Skin epidermis (tissue), 12 donors: ENCODE measurements at regions not wholly inside any gene's neighbourhood (a gene's known extent, or its start where the extent isn't known, plus 50 kb on each side); places are given as distances from the start of the nearest gene placed in this dataset.

Experiments used
- H3K27ac ChIP-seq, 21 experiments: fragments of 200-600 bp; sonication (generic) in 11 of 21; one replicate each; pipeline ENCODE4 v1.5.0; 2020; ENCODE audit warnings: mild to moderate bottlenecking in 3 of 21, inconsistent platforms in 2 of 21, moderate library complexity in 2 of 21
- H3K4me3 ChIP-seq, 7 experiments: fragments of 200-600 bp; sonication (generic) in 2 of 7; one replicate each; pipeline ENCODE4 v1.5.0; 2020; ENCODE audit warnings: inconsistent platforms in 2 of 7, mild to moderate bottlenecking in 2 of 7, moderate library complexity in 1 of 7

- Histone ChIP-seq H3K4me3 (no peak overlapping the region), H3K27ac (peak overlapping the region in 1 of 21 experiments; percentile 64)
Measured at GRCh38 chr1:185594786-185595410, 139.3 kb upstream of the HMCN1 start.

DNA sequence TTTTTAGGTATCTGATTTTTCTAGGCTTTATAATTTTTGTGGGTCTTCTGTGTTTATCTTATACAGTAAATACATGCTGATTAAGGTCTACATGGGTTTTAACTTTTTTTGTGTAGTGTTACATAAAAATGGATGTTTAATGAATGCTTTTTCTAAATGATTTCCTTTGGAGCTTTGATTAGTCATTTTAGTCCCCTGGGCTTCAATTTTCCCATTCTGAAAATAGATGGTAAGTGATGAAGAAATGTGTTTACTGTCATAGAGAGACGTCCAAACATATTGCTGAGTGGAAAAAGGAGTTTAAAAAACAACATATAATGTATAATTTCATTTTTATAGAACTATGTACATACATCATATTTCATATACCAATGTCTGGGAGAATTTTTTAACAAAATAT lies 140.9 kb upstream of the HMCN1 start:
- no peak overlapping the region for H3K27ac ChIP-seq
- no peak overlapping the region for H3K4me3 ChIP-seq

GRCh38 chr1:185585770-185586169 lies 148.4 kb upstream of the HMCN1 start:
- no peak overlapping the region for H3K27ac ChIP-seq
- H3K4me3 ChIP-seq, result no peak overlapping the region

DNA sequence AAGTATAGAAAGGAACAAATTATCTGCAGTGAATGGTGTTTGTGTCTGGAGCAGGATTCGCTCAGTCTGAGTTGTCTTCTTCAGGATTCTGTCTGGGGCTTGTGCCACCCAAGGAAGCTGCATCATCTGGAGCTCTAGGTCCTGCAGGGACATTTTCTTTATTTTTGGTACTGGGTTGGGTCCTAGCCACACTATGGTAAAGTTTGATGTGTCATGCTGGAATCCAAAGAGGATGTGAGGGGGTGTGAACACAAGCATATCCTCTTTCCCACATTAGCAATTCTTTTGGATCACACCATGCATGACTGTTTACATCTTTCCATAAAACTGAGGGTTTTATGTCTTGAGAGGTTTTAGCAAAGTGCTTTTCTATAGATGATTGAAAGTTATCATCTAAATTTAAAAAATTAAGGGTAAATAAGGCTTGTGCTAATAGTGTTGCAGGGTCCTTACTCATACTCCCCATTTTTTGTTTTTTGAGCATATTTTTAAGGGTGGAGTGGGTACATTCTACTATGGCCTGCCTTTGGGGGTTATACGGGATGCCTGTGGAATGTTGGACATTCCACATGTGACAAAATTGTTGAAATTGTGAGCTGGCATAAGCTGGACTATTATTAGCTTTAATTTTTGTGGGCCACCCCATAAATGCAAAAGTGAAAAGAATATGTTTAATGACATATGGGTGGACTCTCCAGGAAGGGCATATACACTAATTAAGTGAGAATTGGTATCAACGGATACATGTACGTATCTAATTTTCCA lies 152.0 kb upstream of the HMCN1 start:
- Histone ChIP-seq H3K4me3 (no peak overlapping the region), H3K27ac (no peak overlapping the region)

GRCh38 chr1:185581020-185581419 lies 153.2 kb upstream of the HMCN1 start:
- Histone ChIP-seq H3K27ac (no peak overlapping the region), H3K4me3 (no peak overlapping the region)

DNA sequence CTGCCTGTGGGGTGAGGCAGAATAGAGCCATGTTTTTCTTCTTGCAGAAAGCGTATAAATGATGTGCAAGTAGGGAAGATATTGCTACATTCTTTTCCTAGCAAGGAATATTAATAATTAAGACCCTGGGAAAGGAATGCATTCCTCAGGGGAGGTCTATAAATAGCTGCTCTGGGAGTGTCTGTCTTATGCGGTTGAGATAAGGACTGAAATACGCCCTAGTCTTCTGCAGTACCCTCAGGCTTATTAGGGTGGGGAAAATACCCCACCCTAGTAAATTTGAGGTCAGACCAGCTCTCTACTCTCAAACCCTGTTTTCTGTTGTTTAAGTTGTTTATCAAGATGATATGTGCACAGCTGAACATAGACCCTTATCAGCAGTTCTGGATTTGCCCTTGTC lies 155.9 kb upstream of the HMCN1 start:
- no peak overlapping the region for H3K4me3 ChIP-seq
- no peak overlapping the region for H3K27ac ChIP-seq

DNA sequence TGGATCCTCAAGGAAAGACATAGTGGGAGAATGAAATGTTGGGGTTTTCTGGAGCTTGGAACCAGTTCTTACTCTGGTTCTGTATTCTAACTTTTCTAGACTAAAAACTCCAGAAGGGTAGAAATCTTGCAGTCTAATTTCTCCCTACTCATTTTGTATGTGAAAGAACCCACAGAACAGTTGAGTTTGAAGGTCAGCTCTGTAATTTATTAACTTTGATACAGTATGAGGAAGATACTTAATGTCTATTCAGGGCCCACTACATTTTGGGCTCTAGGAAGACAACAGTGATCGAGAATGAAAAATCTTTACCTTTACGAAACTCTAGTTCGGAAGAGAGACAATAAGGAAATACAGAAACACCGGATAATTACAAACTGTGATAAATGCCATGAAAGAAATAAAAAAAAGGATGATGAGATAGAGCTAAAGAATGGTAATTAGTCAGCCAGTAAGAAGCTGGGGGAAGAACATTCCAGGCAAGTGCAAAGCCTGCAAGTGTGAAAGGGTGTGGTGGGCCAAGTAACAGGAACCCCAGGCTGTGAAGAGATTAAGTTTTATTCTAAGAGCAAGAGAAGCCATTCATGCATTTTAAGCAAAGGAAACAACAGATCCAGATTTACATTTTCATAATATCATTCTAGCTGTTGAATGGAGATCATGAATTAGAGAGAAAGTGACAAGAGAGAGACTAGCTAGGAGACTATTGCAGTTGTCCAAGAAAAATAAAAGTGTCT lies 159.9 kb upstream of the HMCN1 start:
- no peak overlapping the region for H3K4me3 ChIP-seq
- no peak overlapping the region for H3K27ac ChIP-seq

- no peak overlapping the region for H3K27ac ChIP-seq
- H3K4me3 ChIP-seq, result no peak overlapping the region
Measured at GRCh38 chr1:185573677-185574076, 160.5 kb upstream of the HMCN1 start.

DNA sequence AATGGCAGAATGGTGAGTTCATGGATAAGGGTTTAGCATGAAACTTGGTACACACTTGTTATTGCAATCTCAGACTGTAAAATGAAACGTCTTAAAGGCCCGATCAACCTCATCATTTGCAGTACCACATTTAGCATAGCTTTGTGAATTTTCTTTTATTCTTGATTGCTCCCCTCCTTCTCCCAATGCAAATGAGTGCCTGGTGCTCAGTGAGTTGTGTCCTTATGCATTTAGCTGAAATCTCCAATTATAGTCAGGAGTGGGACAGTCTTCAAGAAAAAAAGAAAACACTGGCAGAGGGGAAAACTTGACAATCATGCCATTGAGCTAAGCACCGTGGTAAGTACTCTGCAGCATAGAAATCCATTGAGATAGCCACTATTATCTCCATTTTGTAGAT lies 161.0 kb upstream of the HMCN1 start:
- Histone ChIP-seq H3K4me3 (no peak overlapping the region), H3K27ac (no peak overlapping the region)

DNA sequence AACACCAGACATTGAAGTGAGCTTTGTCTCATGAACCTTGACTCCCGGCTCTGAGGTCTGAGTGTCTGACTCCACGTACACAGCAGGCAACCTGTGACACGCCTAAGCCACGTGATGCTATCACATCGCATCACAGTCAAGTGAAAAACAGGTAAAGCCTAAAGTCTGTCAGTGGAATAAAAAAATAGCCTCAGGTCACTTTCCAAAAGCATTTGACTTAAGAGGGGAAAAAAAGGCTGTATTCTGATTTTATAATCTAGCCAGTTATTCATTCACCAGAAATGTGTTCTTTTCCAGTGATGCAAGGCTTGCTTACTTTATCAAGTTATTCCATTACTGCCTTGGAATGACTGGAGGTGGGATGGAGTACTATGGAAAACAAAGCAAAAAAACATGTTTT lies 163.2 kb upstream of the HMCN1 start:
- Histone ChIP-seq H3K27ac (no peak overlapping the region), H3K4me3 (no peak overlapping the region)

- peak overlapping the region in 6 of 21 experiments; percentile 30 to 82 (median 68) for H3K27ac ChIP-seq
- H3K4me3 ChIP-seq, result no peak overlapping the region
Measured at GRCh38 chr1:185568155-185569123, 165.8 kb upstream of the HMCN1 start.

GRCh38 chr1:185567440-185567839 lies 166.8 kb upstream of the HMCN1 start:
- Histone ChIP-seq H3K4me3 (no peak overlapping the region), H3K27ac (peak overlapping the region in 13 of 21 experiments; percentile 7 to 82 (median 60))

- peak overlapping the region in 13 of 21 experiments; percentile 7 to 82 (median 60) for H3K27ac ChIP-seq
- no peak overlapping the region for H3K4me3 ChIP-seq
Measured at GRCh38 chr1:185566995-185567394, 167.2 kb upstream of the HMCN1 start.

GRCh38 chr1:185565302-185565701 lies 168.9 kb upstream of the HMCN1 start:
- Histone ChIP-seq H3K4me3 (no peak overlapping the region), H3K27ac (peak overlapping the region in 4 of 21 experiments; percentile 14 to 82 (median 58))

- H3K27ac ChIP-seq, result peak overlapping the region in 5 of 21 experiments; percentile 10 to 66 (median 43)
Measured at GRCh38 chr1:185564816-185565215, 169.4 kb upstream of the HMCN1 start.

DNA sequence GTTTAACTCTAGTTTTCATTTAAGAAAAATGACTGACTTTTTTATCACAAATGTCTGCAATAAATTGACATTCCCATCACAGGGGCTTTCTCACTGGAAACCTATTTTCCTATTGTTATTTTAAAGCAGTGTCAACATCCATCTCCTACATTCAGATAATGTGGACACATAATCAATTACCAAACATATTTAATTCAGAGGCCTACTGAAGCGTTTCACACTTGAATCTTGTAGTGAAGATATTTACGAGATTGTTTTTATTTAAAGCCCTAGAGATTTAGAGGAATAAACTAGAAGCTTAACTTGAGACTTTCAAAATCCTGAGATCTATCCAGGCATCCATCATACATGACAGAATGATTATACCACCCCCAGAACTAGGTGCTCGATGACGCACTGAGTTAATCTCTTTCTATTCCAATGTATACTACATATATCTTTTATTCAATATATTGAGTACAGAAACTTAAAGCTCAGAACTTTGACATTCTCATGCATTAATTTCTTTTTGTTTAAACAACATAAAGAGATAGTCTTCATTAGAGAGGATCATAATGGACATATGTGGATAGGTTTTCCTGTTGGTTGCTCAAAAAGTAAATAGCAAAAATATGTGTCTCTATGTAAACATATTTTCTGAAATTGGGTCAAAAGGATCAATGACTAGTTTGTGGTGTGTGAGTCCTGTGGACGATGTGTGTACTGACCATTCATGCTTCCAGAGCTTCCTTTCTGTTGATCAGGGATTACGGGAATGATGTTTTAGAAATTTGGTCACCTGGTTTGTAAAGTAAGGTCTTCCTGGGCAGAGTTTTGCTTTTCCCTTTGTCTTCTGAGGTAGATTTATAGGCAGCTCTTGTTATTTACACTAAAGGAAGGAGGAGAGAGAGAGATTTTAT lies 171.5 kb upstream of the HMCN1 start:
- Histone ChIP-seq H3K4me3 (no peak overlapping the region), H3K27ac (no peak overlapping the region)

More at GRCh38 chr1:185564816-185565215, 169.4 kb upstream of the HMCN1 start:
- no peak overlapping the region for H3K4me3 ChIP-seq

- H3K4me3 ChIP-seq, result no peak overlapping the region
- peak overlapping the region in 1 of 21 experiments; percentile 60 for H3K27ac ChIP-seq
Measured at GRCh38 chr1:185561629-185562028, 172.6 kb upstream of the HMCN1 start.

GRCh38 chr1:185560760-185561159 lies 173.4 kb upstream of the HMCN1 start:
- H3K27ac ChIP-seq, result peak overlapping the region in 6 of 21 experiments; percentile 10 to 63 (median 37)
- H3K4me3 ChIP-seq, result no peak overlapping the region
